DOHH2 (cell line): ENCODE measurements at regions not wholly inside any gene's neighbourhood (a gene's known extent, or its start where the extent isn't known, plus 50 kb on each side); places are given as distances from the start of the nearest gene placed in this dataset.

Experiments used
- H3F3A ChIP-seq: fragments of 200-600 bp; sonication (generic), shearing (Covaris generic); 2 replicates; pipeline ENCODE4 v1.6.0; 2016; ENCODE audit warnings: antibody characterized with exemption, mild to moderate bottlenecking; ENCODE audit not compliant: control insufficient read depth, insufficient read depth
- H3K27ac ChIP-seq: fragments of 200-600 bp; sonication (generic); 2 replicates; pipeline ENCODE4 v1.5.1; 2014; ENCODE audit warnings: low read depth, mild to moderate bottlenecking, low read length, moderate library complexity
- H3K27me3 ChIP-seq: fragments of 200-600 bp; sonication (generic); 2 replicates; pipeline ENCODE4 v1.6.1; 2014; ENCODE audit warnings: mild to moderate bottlenecking, low read length, mixed read lengths; ENCODE audit not compliant: control insufficient read depth
- H3K36me3 ChIP-seq: fragments of 200-600 bp; sonication (generic); 2 replicates; pipeline ENCODE4 v1.6.1; 2014; ENCODE audit warnings: mild to moderate bottlenecking, low read length, moderate library complexity, mixed read lengths; ENCODE audit not compliant: control insufficient read depth
- H3K4me1 ChIP-seq: fragments of 200-600 bp; sonication (generic); 2 replicates; pipeline ENCODE4 v1.6.1; 2014; ENCODE audit warnings: mild to moderate bottlenecking, low read length, mixed read lengths; ENCODE audit not compliant: control insufficient read depth
- H3K4me2 ChIP-seq: fragments of 200-600 bp; sonication (generic); 2 replicates; pipeline ENCODE4 v1.6.0; 2014; ENCODE audit warnings: mild to moderate bottlenecking, low read length, moderate library complexity
- H3K4me3 ChIP-seq: fragments of 200-600 bp; sonication (generic); 2 replicates; pipeline ENCODE4 v1.5.1; 2014; ENCODE audit warnings: mild to moderate bottlenecking, low read length, mixed read lengths
- H3K79me2 ChIP-seq: fragments of 200-600 bp; sonication (generic); 2 replicates; pipeline ENCODE4 v1.6.1; 2014; ENCODE audit warnings: mild to moderate bottlenecking, low read length, mixed read lengths; ENCODE audit not compliant: control insufficient read depth
- H3K9me2 ChIP-seq: fragments of 200-600 bp; sonication (generic); replicated peaks from 2 replicates; pipeline ENCODE4 v1.6.1; 2014; ENCODE audit warnings: mild to moderate bottlenecking, low read length, mixed read lengths; ENCODE audit not compliant: control insufficient read depth
- H3K9me3 ChIP-seq: fragments of 200-600 bp; sonication (generic); 2 replicates; pipeline ENCODE4 v1.6.1; 2014; ENCODE audit warnings: antibody characterized with exemption, low read length, mixed read lengths; ENCODE audit not compliant: control insufficient read depth, insufficient read depth
- H4K20me1 ChIP-seq: fragments of 200-600 bp; sonication (generic); 2 replicates; pipeline ENCODE4 v1.6.0; 2014; ENCODE audit warnings: low read depth, mild to moderate bottlenecking, antibody characterized with exemption, low read length, moderate library complexity; ENCODE audit not compliant: control insufficient read depth, insufficient read depth
- EZH2phosphoT487 ChIP-seq: fragments of 200-600 bp; sonication (generic); IDR thresholded peaks from 2 replicates; pipeline ENCODE4 v1.6.1; 2017; ENCODE audit warnings: borderline replicate concordance, mild to moderate bottlenecking, antibody characterized with exemption, low read length, moderate library complexity, mixed read lengths
- TF ChIP-seq, protein P1 (sequence below): fragments of 200-600 bp; sonication (generic); IDR thresholded peaks from one replicate; pipeline ENCODE4 v1.5.1; 2014; ENCODE audit warnings: antibody characterized with exemption, mild to moderate bottlenecking, low read depth, low read length; ENCODE audit not compliant: poor library complexity, severe bottlenecking

DNA sequence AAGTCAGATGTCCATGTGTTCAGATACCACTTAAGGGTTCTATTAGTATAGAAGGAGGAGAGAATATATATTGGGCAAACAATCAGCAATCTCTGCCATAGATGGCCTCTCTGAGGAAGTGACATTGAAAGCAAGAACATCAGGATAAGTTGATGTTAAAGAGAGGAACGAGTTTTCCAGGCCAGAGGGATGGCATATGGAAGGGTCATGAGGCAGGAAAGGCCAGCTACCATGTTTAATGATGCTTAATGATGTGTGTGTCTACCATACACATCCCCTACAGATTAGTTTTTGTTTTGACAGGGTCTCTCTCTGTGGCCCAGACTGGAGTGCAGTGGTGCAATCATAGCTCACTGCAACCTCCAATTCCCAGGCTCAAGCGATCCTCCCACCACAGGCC is 63.0 kb downstream of the PTTG1 start:
- Histone ChIP-seq H3K9me2 (no peaks in the 10 kb centered on the region), H3K4me3 (no peak overlapping the region), H3K27ac (no peak overlapping the region), H3K27me3 (no peaks in the 10 kb centered on the region), H3K4me1 (peaks cover 9% of the 10 kb centered on the region), H3F3A (no peaks in the 10 kb centered on the region), H3K79me2 (peaks cover 38% of the 10 kb centered on the region), H3K9me3 (no peaks in the 10 kb centered on the region), H3K4me2 (no peak overlapping the region), H4K20me1 (peaks cover 4% of the 10 kb centered on the region), H3K36me3 (peaks cover 71% of the 10 kb centered on the region)
- TF ChIP-seq, protein P1, sequence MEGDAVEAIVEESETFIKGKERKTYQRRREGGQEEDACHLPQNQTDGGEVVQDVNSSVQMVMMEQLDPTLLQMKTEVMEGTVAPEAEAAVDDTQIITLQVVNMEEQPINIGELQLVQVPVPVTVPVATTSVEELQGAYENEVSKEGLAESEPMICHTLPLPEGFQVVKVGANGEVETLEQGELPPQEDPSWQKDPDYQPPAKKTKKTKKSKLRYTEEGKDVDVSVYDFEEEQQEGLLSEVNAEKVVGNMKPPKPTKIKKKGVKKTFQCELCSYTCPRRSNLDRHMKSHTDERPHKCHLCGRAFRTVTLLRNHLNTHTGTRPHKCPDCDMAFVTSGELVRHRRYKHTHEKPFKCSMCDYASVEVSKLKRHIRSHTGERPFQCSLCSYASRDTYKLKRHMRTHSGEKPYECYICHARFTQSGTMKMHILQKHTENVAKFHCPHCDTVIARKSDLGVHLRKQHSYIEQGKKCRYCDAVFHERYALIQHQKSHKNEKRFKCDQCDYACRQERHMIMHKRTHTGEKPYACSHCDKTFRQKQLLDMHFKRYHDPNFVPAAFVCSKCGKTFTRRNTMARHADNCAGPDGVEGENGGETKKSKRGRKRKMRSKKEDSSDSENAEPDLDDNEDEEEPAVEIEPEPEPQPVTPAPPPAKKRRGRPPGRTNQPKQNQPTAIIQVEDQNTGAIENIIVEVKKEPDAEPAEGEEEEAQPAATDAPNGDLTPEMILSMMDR = no peak
- no peak for TF ChIP-seq EZH2phosphoT487

DNA sequence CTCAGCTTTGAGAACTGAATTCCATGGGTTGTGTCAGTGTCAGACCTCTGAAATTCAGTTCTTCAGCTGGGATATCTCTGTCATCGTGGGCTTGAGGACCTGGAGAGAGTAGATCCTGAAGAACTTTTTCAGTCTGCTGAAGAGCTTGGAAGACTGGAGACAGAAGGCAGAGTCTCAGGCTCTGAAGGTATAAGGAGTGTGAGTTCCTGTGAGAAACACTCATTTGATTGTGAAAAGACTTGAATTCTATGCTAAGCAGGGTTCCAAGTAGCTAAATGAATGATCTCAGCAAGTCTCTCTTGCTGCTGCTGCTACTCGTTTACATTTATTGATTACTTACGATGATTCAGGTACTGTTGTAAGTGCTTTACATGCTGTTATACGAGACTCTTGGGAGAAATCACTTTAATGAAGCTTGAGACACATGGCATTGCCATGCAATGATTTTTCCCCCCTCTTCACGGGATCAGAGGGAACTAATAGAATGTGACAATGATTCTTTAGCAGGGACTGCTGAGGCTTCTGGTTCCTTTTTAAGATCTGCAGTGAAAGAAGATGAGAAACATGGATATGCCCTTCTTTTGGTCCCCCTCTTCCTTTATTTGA is 63.8 kb downstream of the PTTG1 start:
- Histone ChIP-seq H3K9me3 (no peaks in the 10 kb centered on the region), H3F3A (no peaks in the 10 kb centered on the region), H3K36me3 (peaks cover 64% of the 10 kb centered on the region), H3K79me2 (peaks cover 31% of the 10 kb centered on the region), H3K4me3 (no peak overlapping the region), H3K27me3 (no peaks in the 10 kb centered on the region), H4K20me1 (no peaks in the 10 kb centered on the region), H3K4me1 (peaks cover 7% of the 10 kb centered on the region), H3K9me2 (no peaks in the 10 kb centered on the region), H3K4me2 (no peak overlapping the region), H3K27ac (no peak overlapping the region)
- no peak for TF ChIP-seq EZH2phosphoT487
- TF ChIP-seq, protein P1 = no peak

DNA sequence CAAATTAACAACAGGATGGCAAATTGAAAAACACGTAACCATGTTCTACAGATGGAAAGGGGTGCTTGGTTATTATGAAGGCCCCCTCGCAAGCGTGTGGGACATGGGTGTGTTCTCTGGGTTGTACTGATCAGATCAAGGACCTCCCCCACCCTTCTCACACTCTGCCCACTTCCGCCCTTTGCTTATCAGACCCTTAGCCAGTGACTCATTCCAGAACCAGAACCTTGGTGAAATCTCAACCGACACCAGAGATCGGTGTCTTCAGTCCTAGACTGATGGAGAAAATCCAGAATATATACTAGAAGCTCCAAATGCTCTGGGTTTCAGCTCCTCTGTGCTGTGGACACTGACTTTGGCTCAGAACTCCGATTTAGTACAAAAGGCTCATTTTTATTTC is 64.9 kb downstream of the PTTG1 start:
- Histone ChIP-seq H3K36me3 (peaks cover 55% of the 10 kb centered on the region), H3K9me3 (no peaks in the 10 kb centered on the region), H3K27me3 (no peaks in the 10 kb centered on the region), H3K9me2 (no peaks in the 10 kb centered on the region), H3K4me1 (no peaks in the 10 kb centered on the region), H3F3A (0 out of 2 replicates have a peak, but pooled peaks cover 2% of the 10 kb centered on the region), H3K4me3 (no peak overlapping the region), H3K27ac (no peak overlapping the region), H3K79me2 (peaks cover 20% of the 10 kb centered on the region), H4K20me1 (no peaks in the 10 kb centered on the region), H3K4me2 (no peak overlapping the region)
- TF ChIP-seq, protein P1 = no peak
- TF ChIP-seq EZH2phosphoT487 = no peak
